ACHN (cell line): ENCODE measurements at regions not wholly inside any gene's neighbourhood (a gene's known extent, or its start where the extent isn't known, plus 50 kb on each side); places are given as distances from the start of the nearest gene placed in this dataset.

Experiments
- DNase-seq: peaks from one replicate; pipeline ENCODE4 v3.0.0-alpha.2; 2015
- in situ Hi-C: cut with HindIII; loops from 2 replicates; pipeline ENCODE4 v1.10.0; 2017; ENCODE audit warnings: low sequenced_read_pairs, low pct_ligation_motif_present, low pct_unique_long_range_greater_than_20kb

- DNase-seq, result no peak
- in situ Hi-C loops, result no loop called here
These were observed 196.9 kb downstream of the FOXA2 start for GRCh38 chr20:22387452-22387851.

- DNase-seq, result no peak
- in situ Hi-C loops, result no loop called here
These were observed 198.1 kb downstream of the FOXA2 start for GRCh38 chr20:22386306-22386623.

- in situ Hi-C loops, result no loop called here
- DNase-seq, result peak; percentile 28
These were observed 198.6 kb downstream of the FOXA2 start for GRCh38 chr20:22385602-22386305.

- no peak for DNase-seq
- in situ Hi-C loops, result no loop called here
These were observed 199.4 kb downstream of the FOXA2 start for GRCh38 chr20:22384978-22385377.

- in situ Hi-C loops, result no loop called here
- no peak for DNase-seq
These were observed 201.2 kb downstream of the FOXA2 start for GRCh38 chr20:22383156-22383555.

- no peak for DNase-seq
- in situ Hi-C loops, result no loop called here
These were observed 201.6 kb downstream of the FOXA2 start for GRCh38 chr20:22382742-22383141.

- DNase-seq, result no peak
- in situ Hi-C loops, result no loop called here
These were observed 202.5 kb downstream of the FOXA2 start for GRCh38 chr20:22381812-22382416.

- in situ Hi-C loops, result no loop called here
- peak; percentile 52 for DNase-seq
These were observed 204.9 kb downstream of the FOXA2 start for GRCh38 chr20:22379472-22379871.

- in situ Hi-C loops, result no loop called here
- DNase-seq, result no peak
These were observed 209.4 kb downstream of the FOXA2 start for GRCh38 chr20:22374678-22375590.

- in situ Hi-C loops, result no loop called here
These were observed 210.3 kb downstream of the FOXA2 start for GRCh38 chr20:22374066-22374465.

GRCh38 chr20:22373164-22373895 lies 211.0 kb downstream of the FOXA2 start:
- in situ Hi-C loops, result no loop called here
- no peak for DNase-seq

More at GRCh38 chr20:22374066-22374465, 210.3 kb downstream of the FOXA2 start:
- no peak for DNase-seq

GRCh38 chr20:22371843-22372242 lies 212.5 kb downstream of the FOXA2 start:
- in situ Hi-C loops, result no loop called here
- DNase-seq, result no peak

- in situ Hi-C loops, result no loop called here
- DNase-seq, result no peak
These were observed 214.2 kb downstream of the FOXA2 start for GRCh38 chr20:22370137-22370536.

GRCh38 chr20:22369100-22369499 lies 215.3 kb downstream of the FOXA2 start:
- no peak for DNase-seq
- in situ Hi-C loops, result no loop called here

- DNase-seq, result no peak
- in situ Hi-C loops, result no loop called here
These were observed 216.1 kb downstream of the FOXA2 start for GRCh38 chr20:22368235-22368634.

- no peak for DNase-seq
- in situ Hi-C loops, result no loop called here
These were observed 217.7 kb downstream of the FOXA2 start for GRCh38 chr20:22366631-22367030.

GRCh38 chr20:22354647-22355046 lies 229.7 kb downstream of the FOXA2 start:
- no peak for DNase-seq
- in situ Hi-C loops, result no loop called here

- no peak for DNase-seq
- in situ Hi-C loops, result no loop called here
These were observed 230.8 kb downstream of the FOXA2 start for GRCh38 chr20:22353586-22353985.

GRCh38 chr20:22352019-22352418 lies 232.4 kb downstream of the FOXA2 start:
- DNase-seq, result no peak
- in situ Hi-C loops, result no loop called here
